ENCODE measurements at regions not wholly inside any gene's neighbourhood (a gene's known extent, or its start where the extent isn't known, plus 50 kb on each side); places are given as distances from the start of the nearest gene placed in this dataset.
"Not testable (repeated sequence)": the region's sequence is repeated elsewhere in the genome, so short reads cannot be mapped to it uniquely, and the experiment has no call there.

DNA sequence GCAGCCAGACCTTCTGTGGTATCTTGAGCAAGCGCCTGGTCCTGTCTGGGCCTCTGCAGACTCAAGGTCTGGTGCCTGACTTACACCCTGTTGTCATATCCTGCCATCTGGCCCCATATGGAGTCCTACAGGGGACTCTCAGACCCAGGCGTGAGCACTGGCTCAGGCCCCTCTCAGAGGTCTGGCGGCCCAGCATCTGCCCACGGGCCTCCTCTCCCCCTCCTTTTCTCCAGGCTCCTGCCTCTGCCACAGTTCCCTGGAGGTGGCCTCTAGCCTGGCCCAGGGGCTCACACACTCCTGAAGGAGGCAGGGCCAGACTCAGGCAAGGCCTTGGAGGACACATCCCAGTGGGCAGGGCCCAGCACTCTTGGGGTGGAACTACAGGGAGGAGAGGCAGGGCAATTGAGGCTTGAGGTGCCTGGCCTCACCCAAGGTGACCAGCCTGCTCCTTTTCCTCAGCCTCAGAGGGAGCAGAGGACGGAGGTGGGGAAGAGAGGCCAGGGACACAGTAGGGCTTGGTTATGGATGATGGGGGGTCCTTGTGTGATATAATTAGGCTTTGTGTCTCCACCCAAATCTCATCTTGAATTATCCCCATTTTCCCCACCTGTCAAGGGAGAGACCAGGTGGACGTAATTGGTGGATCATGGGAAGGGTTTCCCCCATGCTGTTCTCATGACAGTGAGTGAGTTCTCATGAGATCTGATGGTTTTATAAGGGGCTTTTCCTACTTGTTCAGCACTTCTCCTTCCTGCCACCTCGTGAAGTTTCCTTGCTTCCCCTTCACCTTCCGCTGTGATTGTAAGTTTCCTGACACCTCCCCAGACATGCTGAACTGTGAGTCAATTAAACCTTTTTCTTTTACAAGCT, 70.9 kb upstream of the GOLGA6L4 start:
- H3K18ac ChIP-seq (ENCODE audit: low read length); H3K4me1 ChIP-seq (ENCODE audit: control insufficient read depth in 2 of 2, insufficient read depth in 1 of 2, low read depth in 1 of 2, low read length in 2 of 2); H2BK120ac ChIP-seq (ENCODE audit: low read depth, low read length); H3K9ac ChIP-seq (ENCODE audit: low read depth, low read length, poor library complexity); H3K79me1 ChIP-seq (ENCODE audit: low read depth, low read length); H2BK5ac ChIP-seq (ENCODE audit: low read length); H3K14ac ChIP-seq (ENCODE audit: low read length); H3K27ac ChIP-seq (replicated peaks; ENCODE audit: low read length); H2AK5ac ChIP-seq (ENCODE audit: low read depth, low read length); H4K91ac ChIP-seq (ENCODE audit: low read depth, low read length, poor library complexity); H3K4me2 ChIP-seq (ENCODE audit: insufficient read depth, low read length, poor library complexity, severe bottlenecking); H4K8ac ChIP-seq (ENCODE audit: low read depth, low read length); H3K4ac ChIP-seq (ENCODE audit: low read length); H2BK12ac ChIP-seq (ENCODE audit: low read length); H3K4me3 ChIP-seq (ENCODE audit: low read length in 2 of 2); H3K27me3 ChIP-seq (ENCODE audit: control insufficient read depth in 3 of 3, insufficient read depth in 3 of 3, low read depth in 1 of 3, low read length in 3 of 3); H3K23ac ChIP-seq (ENCODE audit: low read depth, low read length, poor library complexity); DNase-seq (ENCODE audit: low spot score); H3K36me3 ChIP-seq (replicated peaks in 1 of 2; ENCODE audit: control insufficient read depth in 2 of 2, insufficient read depth in 2 of 2, low read length in 2 of 2); H2BK15ac ChIP-seq (ENCODE audit: low read length); H3K9me3 ChIP-seq (replicated peaks in 1 of 2; ENCODE audit: control insufficient read depth in 2 of 2, insufficient read depth in 1 of 2, low read depth in 1 of 2, low read length in 2 of 2): not testable (repeated sequence)
- WGBS, 2 donors (ENCODE audit: extremely low coverage in 2 of 2, insufficient read length in 2 of 2, insufficient replicate concordance in 1 of 2), result no CpG with 5 or more reads among the region's 8 CpGs
- H2AFZ ChIP-seq (ENCODE audit: low read length), result peak overlapping the region; percentile 35

- H2BK5ac ChIP-seq (ENCODE audit: low read length); H4K8ac ChIP-seq (ENCODE audit: low read depth, low read length); H3K79me1 ChIP-seq (ENCODE audit: low read depth, low read length); H3K36me3 ChIP-seq (replicated peaks in 1 of 2; ENCODE audit: control insufficient read depth in 2 of 2, insufficient read depth in 2 of 2, low read length in 2 of 2); DNase-seq (ENCODE audit: low spot score); H3K4ac ChIP-seq (ENCODE audit: low read length); H3K27ac ChIP-seq (replicated peaks; ENCODE audit: low read length); H2AFZ ChIP-seq (ENCODE audit: low read length); H2AK5ac ChIP-seq (ENCODE audit: low read depth, low read length); H3K4me1 ChIP-seq (ENCODE audit: control insufficient read depth in 2 of 2, insufficient read depth in 1 of 2, low read depth in 1 of 2, low read length in 2 of 2); H3K14ac ChIP-seq (ENCODE audit: low read length); H3K27me3 ChIP-seq (ENCODE audit: control insufficient read depth in 3 of 3, insufficient read depth in 3 of 3, low read depth in 1 of 3, low read length in 3 of 3); H2BK12ac ChIP-seq (ENCODE audit: low read length); H3K9ac ChIP-seq (ENCODE audit: low read depth, low read length, poor library complexity); H3K4me3 ChIP-seq (ENCODE audit: low read length in 2 of 2); H3K9me3 ChIP-seq (replicated peaks in 1 of 2; ENCODE audit: control insufficient read depth in 2 of 2, insufficient read depth in 1 of 2, low read depth in 1 of 2, low read length in 2 of 2); H3K18ac ChIP-seq (ENCODE audit: low read length); H2BK120ac ChIP-seq (ENCODE audit: low read depth, low read length); H2BK15ac ChIP-seq (ENCODE audit: low read length); H3K23ac ChIP-seq (ENCODE audit: low read depth, low read length, poor library complexity); H3K4me2 ChIP-seq (ENCODE audit: insufficient read depth, low read length, poor library complexity, severe bottlenecking); H4K91ac ChIP-seq (ENCODE audit: low read depth, low read length, poor library complexity): not testable (repeated sequence)
- WGBS, 2 donors (ENCODE audit: extremely low coverage in 2 of 2, insufficient read length in 2 of 2, insufficient replicate concordance in 1 of 2), result no CpG with 5 or more reads among the region's 19 CpGs
Measured at GRCh38 chr15:84170029-84170428, 65.5 kb upstream of the GOLGA6L4 start.

DNA sequence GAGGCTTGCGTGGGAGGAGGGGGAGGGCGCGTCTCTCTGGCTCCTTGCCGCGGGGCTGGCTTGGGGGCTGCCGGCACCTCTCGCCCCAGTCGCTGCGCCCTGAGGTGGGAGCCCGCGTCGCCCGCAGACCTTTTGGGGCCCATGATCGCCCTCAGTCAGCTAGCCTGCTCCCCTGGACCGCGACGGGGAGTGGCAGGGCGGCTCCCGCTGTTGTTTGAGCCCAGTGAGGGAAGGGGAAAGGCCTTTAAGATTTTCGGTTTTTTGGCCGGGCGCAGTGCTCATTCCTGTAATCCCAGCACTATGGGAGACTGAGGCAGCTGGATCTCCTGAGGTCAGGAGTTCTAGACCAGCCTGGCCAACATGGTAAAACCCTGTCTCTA, 62.4 kb upstream of the GOLGA6L4 start:
- not testable (repeated sequence) for H2AK5ac ChIP-seq (ENCODE audit: low read depth, low read length); H4K91ac ChIP-seq (ENCODE audit: low read depth, low read length, poor library complexity); H2BK15ac ChIP-seq (ENCODE audit: low read length); H2BK12ac ChIP-seq (ENCODE audit: low read length); H3K4me2 ChIP-seq (ENCODE audit: insufficient read depth, low read length, poor library complexity, severe bottlenecking); H3K4ac ChIP-seq (ENCODE audit: low read length); H3K79me1 ChIP-seq (ENCODE audit: low read depth, low read length); H4K8ac ChIP-seq (ENCODE audit: low read depth, low read length); H3K18ac ChIP-seq (ENCODE audit: low read length); H3K9ac ChIP-seq (ENCODE audit: low read depth, low read length, poor library complexity); H3K9me3 ChIP-seq (replicated peaks in 1 of 2; ENCODE audit: control insufficient read depth in 2 of 2, insufficient read depth in 1 of 2, low read depth in 1 of 2, low read length in 2 of 2); H3K14ac ChIP-seq (ENCODE audit: low read length); DNase-seq (ENCODE audit: low spot score); H3K27ac ChIP-seq (replicated peaks; ENCODE audit: low read length); H2BK120ac ChIP-seq (ENCODE audit: low read depth, low read length); H2AFZ ChIP-seq (ENCODE audit: low read length); H3K4me3 ChIP-seq (ENCODE audit: low read length in 2 of 2); H3K23ac ChIP-seq (ENCODE audit: low read depth, low read length, poor library complexity); H3K4me1 ChIP-seq (ENCODE audit: control insufficient read depth in 2 of 2, insufficient read depth in 1 of 2, low read depth in 1 of 2, low read length in 2 of 2); H2BK5ac ChIP-seq (ENCODE audit: low read length); H3K27me3 ChIP-seq (ENCODE audit: control insufficient read depth in 3 of 3, insufficient read depth in 3 of 3, low read depth in 1 of 3, low read length in 3 of 3); H3K36me3 ChIP-seq (replicated peaks in 1 of 2; ENCODE audit: control insufficient read depth in 2 of 2, insufficient read depth in 2 of 2, low read length in 2 of 2)
- no CpG with 5 or more reads among the region's 22 CpGs for WGBS, 2 donors (ENCODE audit: extremely low coverage in 2 of 2, insufficient read length in 2 of 2, insufficient replicate concordance in 1 of 2)
